ENCODE measurements at regions not wholly inside any gene's neighbourhood (a gene's known extent, or its start where the extent isn't known, plus 50 kb on each side); places are given as distances from the start of the nearest gene placed in this dataset.

- no peaks in the 10 kb centered on the region for H4K20me1 ChIP-seq (ENCODE audit: control insufficient read depth, insufficient read depth, low read depth, low read length)
- H3K4me3 ChIP-seq (ENCODE audit: low read length), result no peak overlapping the region
- H3K4me2 ChIP-seq (ENCODE audit: low read length), result no peak overlapping the region
- H3K9me2 ChIP-seq (replicated peaks; ENCODE audit: control insufficient read depth, low read length), result no peaks in the 10 kb centered on the region
- H3K9me3 ChIP-seq (ENCODE audit: control insufficient read depth, insufficient read depth, low read length), result no peaks in the 10 kb centered on the region
- TF ChIP-seq EZH2phosphoT487 (IDR thresholded peaks at IDR 0.05; ENCODE audit: borderline replicate concordance, low read length), result no peak
- TF ChIP-seq CTCF (IDR thresholded peaks at IDR 0.05; ENCODE audit: low read depth, low read length, poor library complexity, severe bottlenecking), result no peak
- no peaks in the 10 kb centered on the region for H3K36me3 ChIP-seq (ENCODE audit: control insufficient read depth, low read length)
- H3K4me1 ChIP-seq (ENCODE audit: control insufficient read depth, low read length), result no peaks in the 10 kb centered on the region
- no peaks in the 10 kb centered on the region for H3F3A ChIP-seq (ENCODE audit: control insufficient read depth, insufficient read depth)
- H3K79me2 ChIP-seq (ENCODE audit: control insufficient read depth, low read length), result no peaks in the 10 kb centered on the region
- no peaks in the 10 kb centered on the region for H3K27me3 ChIP-seq (ENCODE audit: control insufficient read depth, low read length)
- H3K27ac ChIP-seq (ENCODE audit: low read depth, low read length), result no peak overlapping the region
Observed at GRCh38 chr6:134482593-134483270, 164.8 kb upstream of the SGK1 start.

- Histone ChIP-seq H3K4me1 (ENCODE audit: control insufficient read depth, low read length) (no peaks in the 10 kb centered on the region), H3K36me3 (ENCODE audit: control insufficient read depth, low read length) (no peaks in the 10 kb centered on the region), H3K79me2 (ENCODE audit: control insufficient read depth, low read length) (no peaks in the 10 kb centered on the region), H3K4me3 (ENCODE audit: low read length) (no peak overlapping the region), H3K27me3 (ENCODE audit: control insufficient read depth, low read length) (no peaks in the 10 kb centered on the region), H3K9me3 (ENCODE audit: control insufficient read depth, insufficient read depth, low read length) (no peaks in the 10 kb centered on the region), H3K9me2 (replicated peaks; ENCODE audit: control insufficient read depth, low read length) (no peaks in the 10 kb centered on the region), H3K27ac (ENCODE audit: low read depth, low read length) (no peak overlapping the region), H3F3A (ENCODE audit: control insufficient read depth, insufficient read depth) (no peaks in the 10 kb centered on the region), H3K4me2 (ENCODE audit: low read length) (no peak overlapping the region), H4K20me1 (ENCODE audit: control insufficient read depth, insufficient read depth, low read depth, low read length) (no peaks in the 10 kb centered on the region)
- no peak for TF ChIP-seq EZH2phosphoT487 (IDR thresholded peaks at IDR 0.05; ENCODE audit: borderline replicate concordance, low read length)
- no peak for TF ChIP-seq CTCF (IDR thresholded peaks at IDR 0.05; ENCODE audit: low read depth, low read length, poor library complexity, severe bottlenecking)
Observed at GRCh38 chr6:134481966-134482365, 164.1 kb upstream of the SGK1 start.

- H3K27me3 ChIP-seq (ENCODE audit: control insufficient read depth, low read length), result no peaks in the 10 kb centered on the region
- no peaks in the 10 kb centered on the region for H3K9me2 ChIP-seq (replicated peaks; ENCODE audit: control insufficient read depth, low read length)
- H3K4me3 ChIP-seq (ENCODE audit: low read length), result no peak overlapping the region
- H3K36me3 ChIP-seq (ENCODE audit: control insufficient read depth, low read length), result no peaks in the 10 kb centered on the region
- no peak overlapping the region for H3K4me2 ChIP-seq (ENCODE audit: low read length)
- H3K4me1 ChIP-seq (ENCODE audit: control insufficient read depth, low read length), result no peaks in the 10 kb centered on the region
- TF ChIP-seq EZH2phosphoT487 (IDR thresholded peaks at IDR 0.05; ENCODE audit: borderline replicate concordance, low read length) (no peak), CTCF (IDR thresholded peaks at IDR 0.05; ENCODE audit: low read depth, low read length, poor library complexity, severe bottlenecking) (no peak)
- no peaks in the 10 kb centered on the region for H4K20me1 ChIP-seq (ENCODE audit: control insufficient read depth, insufficient read depth, low read depth, low read length)
- no peak overlapping the region for H3K27ac ChIP-seq (ENCODE audit: low read depth, low read length)
- no peaks in the 10 kb centered on the region for H3K79me2 ChIP-seq (ENCODE audit: control insufficient read depth, low read length)
- no peaks in the 10 kb centered on the region for H3F3A ChIP-seq (ENCODE audit: control insufficient read depth, insufficient read depth)
- H3K9me3 ChIP-seq (ENCODE audit: control insufficient read depth, insufficient read depth, low read length), result no peaks in the 10 kb centered on the region
Observed at GRCh38 chr6:134480593-134480992, 162.7 kb upstream of the SGK1 start.

Measured in DOHH2 (cell line).